K562 (cell line): ENCODE measurements at regions not wholly inside any gene's neighbourhood (a gene's known extent, or its start where the extent isn't known, plus 50 kb on each side); places are given as distances from the start of the nearest gene placed in this dataset.

Experiments
- ATAC-seq: fragments of 200-7000 bp; cut with Tn5 transposase; 3 replicates; pipeline ENCODE4 v1.9.1; 2020; ENCODE audit warnings: moderate library complexity
- BruUV-seq: library from RNA; stranded (reverse); fragments of 400-500 nt; replicated peaks from 2 replicates; lab custom pipeline; 2021; lab: Mats Ljungman, UMichigan
- CTCF ChIA-PET: fragments of 300-600 bp; formaldehyde crosslinking; extraction: SDS; loops from one replicate; lab custom pipeline; 2021; ENCODE audit warnings: low intra/inter-chr PET ratio; lab: Yijun Ruan, JAX
- POLR2A ChIA-PET: fragments of 300-600, 350-650 bp; sonication (Branson Sonifier 250); formaldehyde crosslinking; extraction: SDS; loops from one replicate; lab custom pipeline; 2021; ENCODE audit warnings: antibody characterized with exemption, inconsistent platforms; lab: Yijun Ruan, JAX
- DNase-seq, 4 experiments: peaks; one replicate each; pipeline versions ENCODE4 v3.0.0 to v3.0.0-alpha.2; 2011 to 2018; ENCODE audit warnings: low spot score in 3 of 4, mixed read lengths in 3 of 4; ENCODE audit errors: extremely low read depth in 1 of 4
- FAIRE-seq: peaks from 2 replicates; lab custom pipeline; 2011; peaks lifted over from hg19 to GRCh38; lab: Jason Lieb, UNC
- H2AFZ ChIP-seq: 2 replicates; pipeline ENCODE4 v1.6.0; 2011; ENCODE audit warnings: low read depth, low read length, control low read depth, inconsistent platforms
- H3K27ac ChIP-seq: fragments of 200-600 bp; 3 replicates; pipeline ENCODE4 v1.8.0; 2011; ENCODE audit warnings: low read depth, mild to moderate bottlenecking, control low read depth, inconsistent platforms, low read length, moderate library complexity, mixed read lengths; ENCODE audit errors: extremely low read depth
- H3K27me3 ChIP-seq, 2 experiments: fragments of 300-600 bp in 1 of 2; 2 replicates in 1 of 2; 3 replicates in 1 of 2; pipeline versions ENCODE4 v1.6.0 to v1.8.0; 2011; ENCODE audit warnings: inconsistent platforms in 2 of 2, low read length in 2 of 2, mild to moderate bottlenecking in 1 of 2, mixed read lengths in 1 of 2, moderate library complexity in 1 of 2; ENCODE audit not compliant: control insufficient read depth in 2 of 2, insufficient read depth in 2 of 2
- H3K36me3 ChIP-seq: fragments of 300-600 bp; 3 replicates; pipeline ENCODE4 v1.8.0; 2011; ENCODE audit warnings: mild to moderate bottlenecking, low read length, inconsistent platforms; ENCODE audit not compliant: control insufficient read depth, insufficient read depth
- H3K4me1 ChIP-seq, 2 experiments: fragments of 200-600 bp in 1 of 2; replicated peaks in 1 of 2; 2 replicates in 1 of 2; 3 replicates in 1 of 2; pipeline versions ENCODE4 v1.5.1 to v1.8.0; 2011; ENCODE audit warnings: inconsistent platforms in 2 of 2, low read length in 2 of 2, mild to moderate bottlenecking in 1 of 2, mixed read lengths in 1 of 2, moderate library complexity in 1 of 2; ENCODE audit not compliant: control insufficient read depth in 2 of 2, insufficient read depth in 2 of 2
- H3K4me2 ChIP-seq: 2 replicates; pipeline ENCODE4 v1.6.1; 2011; ENCODE audit warnings: low read length, control low read depth, inconsistent platforms, mixed read lengths; ENCODE audit not compliant: insufficient read depth
- H3K4me3 ChIP-seq: fragments of 200-600 bp; sonication (generic), shearing (Covaris generic); 2 replicates; pipeline ENCODE4 v1.5.1; 2016; ENCODE audit warnings: control low read depth, inconsistent platforms
- H3K79me2 ChIP-seq: fragments of 200-600 bp; 3 replicates; pipeline ENCODE4 v1.8.0; 2011; ENCODE audit warnings: low read length, inconsistent platforms; ENCODE audit not compliant: control insufficient read depth, insufficient read depth
- H3K9ac ChIP-seq, 2 experiments: 2 replicates each; pipeline versions ENCODE4 v1.6.0 to v1.6.1; 2011; ENCODE audit warnings: low read depth in 2 of 2, low read length in 2 of 2, control low read depth in 1 of 2, inconsistent platforms in 1 of 2, mild to moderate bottlenecking in 1 of 2, mixed read lengths in 1 of 2; ENCODE audit not compliant: insufficient read depth in 1 of 2
- H3K9me1 ChIP-seq: one replicate; pipeline ENCODE4 v1.6.0; 2011; ENCODE audit warnings: inconsistent platforms, mild to moderate bottlenecking, low read length, moderate library complexity; ENCODE audit not compliant: control insufficient read depth, insufficient read depth
- H3K9me3 ChIP-seq: replicated peaks from 2 replicates; pipeline ENCODE4 v1.5.1; 2011; ENCODE audit warnings: low read depth, low read length, inconsistent platforms; ENCODE audit not compliant: control insufficient read depth, insufficient read depth
- H4K20me1 ChIP-seq: replicated peaks from 2 replicates; pipeline ENCODE4 v1.6.1; 2011; ENCODE audit warnings: low read length, inconsistent platforms, mixed read lengths; ENCODE audit not compliant: control insufficient read depth, insufficient read depth
- ARID1B ChIP-seq: fragments of 450-650 bp; IDR thresholded peaks from 2 replicates; pipeline ENCODE4 v1.6.1; 2016; ENCODE audit warnings: antibody characterized with exemption, mild to moderate bottlenecking, inconsistent platforms
- C11orf30 ChIP-seq: fragments of 450-650 bp; IDR thresholded peaks from 2 replicates; pipeline ENCODE4 v1.6.1; 2016; ENCODE audit warnings: low read depth, mild to moderate bottlenecking
- PTTG1 ChIP-seq: fragments of 450-650 bp; IDR thresholded peaks from 2 replicates; pipeline ENCODE4 v1.6.1; 2016; ENCODE audit warnings: low read depth, mild to moderate bottlenecking, missing genetic modification characterization, missing compliant biosample characterization
- RAD21 ChIP-seq, 2 experiments: fragments of 250-450 bp in 1 of 2; fragments of 450-650 bp in 1 of 2; sonication (Bioruptor Pico) in 1 of 2; formaldehyde crosslinking in 1 of 2; IDR thresholded peaks in 1 of 2; conservative IDR thresholded peaks in 1 of 2; 2 replicates each; pipeline versions ENCODE4 v1.4.0 to v1.8.0; 2020 to 2022; ENCODE audit warnings: mild to moderate bottlenecking in 2 of 2, moderate library complexity in 1 of 2
- RFX5 ChIP-seq: IDR thresholded peaks from 2 replicates; pipeline ENCODE4 v1.6.1; 2011; ENCODE audit warnings: low read depth, mild to moderate bottlenecking, improper control_type of control experiment, low read length
- ZNF24 ChIP-seq: fragments of 450-650 bp; IDR thresholded peaks from 2 replicates; pipeline ENCODE4 v1.6.1; 2016
- ZNF280A ChIP-seq: fragments of 450-650 bp; IDR thresholded peaks from 2 replicates; pipeline ENCODE4 v1.6.1; 2018; ENCODE audit warnings: mild to moderate bottlenecking, low read depth; ENCODE audit not compliant: partially characterized antibody
- ZNF3 ChIP-seq: fragments of 250-450 bp; sonication (Bioruptor Pico); IDR thresholded peaks from 2 replicates; pipeline ENCODE4 v1.5.0; 2021; ENCODE audit warnings: mild to moderate bottlenecking, moderate library complexity
- WGBS: fragments of 100-300 bp; shearing (Covaris generic); methylation state at CpG from one replicate; pipeline ENCODE4 v1.1.6; 2016; ENCODE audit warnings: low coverage, mixed read lengths; ENCODE audit not compliant: insufficient coverage; ENCODE audit errors: missing lambda C conversion rate; 5-methylcytosine and 5-hydroxymethylcytosine counted together
- in situ Hi-C: fragments of 300-500 bp; cut with MboI; formaldehyde crosslinking; loops from 4 replicates; pipeline ENCODE4 v1.15.0; 2018; ENCODE audit warnings: inconsistent platforms, mixed read lengths
- intact Hi-C: fragments of 100-400 bp; cut with micrococcal nuclease; formaldehyde crosslinking; loops from 2 replicates; pipeline ENCODE4 v1.14.2; 2022
- TF ChIP-seq, protein P1 (sequence below): fragments of 450-650 bp; formaldehyde crosslinking; IDR thresholded peaks from 2 replicates; pipeline ENCODE4 v1.4.0; 2020; ENCODE audit warnings: mild to moderate bottlenecking, moderate library complexity
- TF ChIP-seq, protein P2 (sequence below): fragments of 250-450 bp; sonication (Bioruptor Pico); IDR thresholded peaks from 2 replicates; pipeline ENCODE4 v1.8.0; 2022; ENCODE audit warnings: inconsistent platforms, mild to moderate bottlenecking, moderate library complexity, borderline replicate concordance
- TF ChIP-seq, protein P3 (sequence below): fragments of 450-650 bp; IDR thresholded peaks from 2 replicates; pipeline ENCODE4 v1.6.1; 2016; ENCODE audit warnings: low read depth

- H3K79me2 ChIP-seq = no peaks in the 10 kb centered on the region
- H4K20me1 ChIP-seq = no peaks in the 10 kb centered on the region
- ATAC-seq = no peak
- WGBS = 0% methylated on average over 2 of the region's 2 CpGs
- no peak overlapping the region for H3K27ac ChIP-seq
- H3K4me3 ChIP-seq = no peak overlapping the region
- no peak for FAIRE-seq
- no TSS peak for BruUV-seq
- no peak overlapping the region for H2AFZ ChIP-seq
- intact Hi-C loops (no loop called here), in situ Hi-C loops (no loop called here)
- H3K9me3 ChIP-seq = no peaks in the 10 kb centered on the region
- H3K4me2 ChIP-seq = no peak overlapping the region
- ChIA-PET CTCF (no interaction called here), POLR2A (no interaction called here)
- no peak overlapping the region for H3K9ac ChIP-seq
- no peaks in the 10 kb centered on the region; a peak in 1 of 5 replicates for H3K4me1 ChIP-seq
- DNase-seq = no peak
- H3K36me3 ChIP-seq = no peaks in the 10 kb centered on the region
- no peaks in the 10 kb centered on the region for H3K27me3 ChIP-seq
- H3K9me1 ChIP-seq = no peaks in the 10 kb centered on the region
- TF ChIP-seq, protein P1, sequence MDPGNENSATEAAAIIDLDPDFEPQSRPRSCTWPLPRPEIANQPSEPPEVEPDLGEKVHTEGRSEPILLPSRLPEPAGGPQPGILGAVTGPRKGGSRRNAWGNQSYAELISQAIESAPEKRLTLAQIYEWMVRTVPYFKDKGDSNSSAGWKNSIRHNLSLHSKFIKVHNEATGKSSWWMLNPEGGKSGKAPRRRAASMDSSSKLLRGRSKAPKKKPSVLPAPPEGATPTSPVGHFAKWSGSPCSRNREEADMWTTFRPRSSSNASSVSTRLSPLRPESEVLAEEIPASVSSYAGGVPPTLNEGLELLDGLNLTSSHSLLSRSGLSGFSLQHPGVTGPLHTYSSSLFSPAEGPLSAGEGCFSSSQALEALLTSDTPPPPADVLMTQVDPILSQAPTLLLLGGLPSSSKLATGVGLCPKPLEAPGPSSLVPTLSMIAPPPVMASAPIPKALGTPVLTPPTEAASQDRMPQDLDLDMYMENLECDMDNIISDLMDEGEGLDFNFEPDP (CRISPR knock-in tag) = no peak
- TF ChIP-seq ARID1B = no peak
- TF ChIP-seq, protein P2, sequence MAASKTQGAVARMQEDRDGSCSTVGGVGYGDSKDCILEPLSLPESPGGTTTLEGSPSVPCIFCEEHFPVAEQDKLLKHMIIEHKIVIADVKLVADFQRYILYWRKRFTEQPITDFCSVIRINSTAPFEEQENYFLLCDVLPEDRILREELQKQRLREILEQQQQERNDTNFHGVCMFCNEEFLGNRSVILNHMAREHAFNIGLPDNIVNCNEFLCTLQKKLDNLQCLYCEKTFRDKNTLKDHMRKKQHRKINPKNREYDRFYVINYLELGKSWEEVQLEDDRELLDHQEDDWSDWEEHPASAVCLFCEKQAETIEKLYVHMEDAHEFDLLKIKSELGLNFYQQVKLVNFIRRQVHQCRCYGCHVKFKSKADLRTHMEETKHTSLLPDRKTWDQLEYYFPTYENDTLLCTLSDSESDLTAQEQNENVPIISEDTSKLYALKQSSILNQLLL (CRISPR knock-in tag) = no peak
- TF ChIP-seq C11orf30 = no peak
- TF ChIP-seq, protein P3, sequence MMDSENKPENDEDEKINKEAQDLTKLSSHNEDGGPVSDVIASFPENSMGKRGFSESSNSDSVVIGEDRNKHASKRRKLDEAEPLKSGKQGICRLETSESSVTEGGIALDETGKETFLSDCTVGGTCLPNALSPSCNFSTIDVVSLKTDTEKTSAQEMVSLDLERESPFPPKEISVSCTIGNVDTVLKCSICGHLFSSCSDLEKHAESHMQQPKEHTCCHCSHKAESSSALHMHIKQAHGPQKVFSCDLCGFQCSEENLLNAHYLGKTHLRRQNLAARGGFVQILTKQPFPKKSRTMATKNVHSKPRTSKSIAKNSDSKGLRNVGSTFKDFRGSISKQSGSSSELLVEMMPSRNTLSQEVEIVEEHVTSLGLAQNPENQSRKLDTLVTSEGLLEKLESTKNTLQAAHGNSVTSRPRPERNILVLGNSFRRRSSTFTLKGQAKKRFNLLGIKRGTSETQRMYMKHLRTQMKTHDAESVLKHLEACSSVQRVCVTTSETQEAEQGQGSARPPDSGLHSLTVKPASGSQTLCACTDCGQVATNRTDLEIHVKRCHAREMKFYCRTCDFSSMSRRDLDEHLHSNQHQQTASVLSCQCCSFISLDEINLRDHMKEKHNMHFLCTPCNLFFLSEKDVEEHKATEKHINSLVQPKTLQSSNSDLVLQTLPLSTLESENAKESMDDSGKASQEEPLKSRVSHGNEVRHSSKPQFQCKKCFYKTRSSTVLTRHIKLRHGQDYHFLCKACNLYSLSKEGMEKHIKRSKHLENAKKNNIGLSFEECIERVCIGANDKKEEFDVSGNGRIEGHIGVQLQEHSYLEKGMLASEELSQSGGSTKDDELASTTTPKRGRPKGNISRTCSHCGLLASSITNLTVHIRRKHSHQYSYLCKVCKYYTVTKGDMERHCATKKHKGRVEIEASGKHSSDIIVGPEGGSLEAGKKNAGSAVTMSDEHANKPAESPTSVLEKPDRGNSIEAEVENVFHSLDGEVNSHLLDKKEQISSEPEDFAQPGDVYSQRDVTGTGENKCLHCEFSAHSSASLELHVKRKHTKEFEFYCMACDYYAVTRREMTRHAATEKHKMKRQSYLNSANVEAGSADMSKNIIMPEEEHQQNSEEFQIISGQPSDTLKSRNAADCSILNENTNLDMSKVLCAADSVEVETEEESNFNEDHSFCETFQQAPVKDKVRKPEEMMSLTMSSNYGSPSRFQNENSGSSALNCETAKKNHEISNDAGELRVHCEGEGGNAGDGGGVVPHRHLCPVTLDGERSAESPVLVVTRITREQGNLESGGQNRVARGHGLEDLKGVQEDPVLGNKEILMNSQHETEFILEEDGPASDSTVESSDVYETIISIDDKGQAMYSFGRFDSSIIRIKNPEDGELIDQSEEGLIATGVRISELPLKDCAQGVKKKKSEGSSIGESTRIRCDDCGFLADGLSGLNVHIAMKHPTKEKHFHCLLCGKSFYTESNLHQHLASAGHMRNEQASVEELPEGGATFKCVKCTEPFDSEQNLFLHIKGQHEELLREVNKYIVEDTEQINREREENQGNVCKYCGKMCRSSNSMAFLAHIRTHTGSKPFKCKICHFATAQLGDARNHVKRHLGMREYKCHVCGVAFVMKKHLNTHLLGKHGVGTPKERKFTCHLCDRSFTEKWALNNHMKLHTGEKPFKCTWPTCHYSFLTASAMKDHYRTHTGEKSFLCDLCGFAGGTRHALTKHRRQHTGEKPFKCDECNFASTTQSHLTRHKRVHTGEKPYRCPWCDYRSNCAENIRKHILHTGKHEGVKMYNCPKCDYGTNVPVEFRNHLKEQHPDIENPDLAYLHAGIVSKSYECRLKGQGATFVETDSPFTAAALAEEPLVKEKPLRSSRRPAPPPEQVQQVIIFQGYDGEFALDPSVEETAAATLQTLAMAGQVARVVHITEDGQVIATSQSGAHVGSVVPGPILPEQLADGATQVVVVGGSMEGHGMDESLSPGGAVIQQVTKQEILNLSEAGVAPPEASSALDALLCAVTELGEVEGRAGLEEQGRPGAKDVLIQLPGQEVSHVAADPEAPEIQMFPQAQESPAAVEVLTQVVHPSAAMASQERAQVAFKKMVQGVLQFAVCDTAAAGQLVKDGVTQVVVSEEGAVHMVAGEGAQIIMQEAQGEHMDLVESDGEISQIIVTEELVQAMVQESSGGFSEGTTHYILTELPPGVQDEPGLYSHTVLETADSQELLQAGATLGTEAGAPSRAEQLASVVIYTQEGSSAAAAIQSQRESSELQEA = no peak
- no peak for TF ChIP-seq ZNF280A
- TF ChIP-seq ZNF3 (CRISPR knock-in tag) = no peak
- no peak for TF ChIP-seq RFX5
- no peak for TF ChIP-seq ZNF24
- TF ChIP-seq RAD21 (CRISPR knock-in tag; conservative IDR thresholded peaks at IDR 0.05 in 1 of 2, IDR thresholded peaks at IDR 0.05 in 1 of 2) = no peak
- no peak for TF ChIP-seq PTTG1
Observed at GRCh38 chr21:17460094-17460493, 52.7 kb upstream of the CXADR start.
